Activated naive CD4-positive, alpha-beta T cell treated with anti-CD3 and anti-CD28 coated beads, Interleukin-2, amount 10 ng/mL, durations not matched to agents 7 days and 5 days (primary cell): ENCODE measurements at regions not wholly inside any gene's neighbourhood (a gene's known extent, or its start where the extent isn't known, plus 50 kb on each side); places are given as distances from the start of the nearest gene placed in this dataset.

ENCODE experiments used
- CTCF ChIA-PET: fragments of 350-600 bp; sonication (Branson Sonifier 250); formaldehyde crosslinking; loops from one replicate; lab custom pipeline; 2021; ENCODE audit warnings: antibody characterized with exemption; lab: Charles Lee
- DNase-seq: peaks from one replicate; pipeline ENCODE4 v3.0.0-alpha.2; 2020
- H3K27ac Mint-ChIP-seq: one replicate; pipeline ENCODE4 v1.8.0; 2021; ENCODE audit warnings: mild to moderate bottlenecking, moderate library complexity, mixed read lengths
- H3K27me3 Mint-ChIP-seq: one replicate; pipeline ENCODE4 v1.8.0; 2021; ENCODE audit warnings: mild to moderate bottlenecking, mixed read lengths
- H3K36me3 Mint-ChIP-seq: one replicate; pipeline ENCODE4 v1.8.0; 2021; ENCODE audit warnings: mixed read lengths
- H3K4me1 Mint-ChIP-seq: one replicate; pipeline ENCODE4 v1.8.0; 2021; ENCODE audit warnings: mixed read lengths
- H3K4me3 Mint-ChIP-seq: one replicate; pipeline ENCODE4 v1.8.0; 2021; ENCODE audit warnings: mild to moderate bottlenecking, moderate library complexity, mixed read lengths
- H3K9me3 Mint-ChIP-seq: one replicate; pipeline ENCODE4 v1.8.0; 2021; ENCODE audit warnings: mixed read lengths

GRCh38 chr12:84723988-84724387, 188.6 kb downstream of the SLC6A15 start:
- H3K27me3 Mint-ChIP-seq, result no peaks in the 10 kb centered on the region
- H3K36me3 Mint-ChIP-seq, result no peaks in the 10 kb centered on the region
- no peak overlapping the region for H3K4me3 Mint-ChIP-seq
- no peaks in the 10 kb centered on the region for H3K4me1 Mint-ChIP-seq
- no peaks in the 10 kb centered on the region for H3K9me3 Mint-ChIP-seq
- DNase-seq, result no peak
- no peak overlapping the region for H3K27ac Mint-ChIP-seq
- CTCF ChIA-PET, result no interaction called here

GRCh38 chr12:84719997-84720396, 192.6 kb downstream of the SLC6A15 start:
- H3K4me3 Mint-ChIP-seq, result no peak overlapping the region
- no peaks in the 10 kb centered on the region for H3K27me3 Mint-ChIP-seq

DNA sequence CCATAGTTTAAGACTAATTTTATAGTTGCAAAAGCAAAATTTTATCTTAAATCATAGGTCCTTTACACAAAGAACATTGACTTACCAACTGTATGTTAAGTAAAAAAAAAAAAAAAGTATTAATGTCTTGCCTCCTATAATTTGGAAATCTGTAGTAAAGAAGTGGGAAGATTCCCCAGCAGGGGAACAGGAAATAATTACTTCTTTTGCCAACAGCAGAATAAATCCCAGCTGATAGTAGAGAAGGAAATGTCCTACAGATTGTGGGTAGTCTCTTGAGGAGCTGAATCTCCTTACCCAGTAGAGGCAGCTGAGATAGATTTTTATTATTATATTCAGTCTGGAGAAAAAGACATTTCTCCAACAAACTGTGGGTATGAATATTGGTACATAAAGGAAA, 193.7 kb downstream of the SLC6A15 start:
- Mint-ChIP-seq H3K27ac (no peak overlapping the region), H3K4me1 (no peaks in the 10 kb centered on the region), H3K4me3 (no peak overlapping the region), H3K27me3 (no peaks in the 10 kb centered on the region), H3K9me3 (no peaks in the 10 kb centered on the region), H3K36me3 (no peaks in the 10 kb centered on the region)
- DNase-seq, result no peak
- CTCF ChIA-PET, result no interaction called here

More at GRCh38 chr12:84719997-84720396, 192.6 kb downstream of the SLC6A15 start:
- H3K27ac Mint-ChIP-seq, result no peak overlapping the region
- CTCF ChIA-PET, result no interaction called here
- no peaks in the 10 kb centered on the region for H3K36me3 Mint-ChIP-seq
- H3K4me1 Mint-ChIP-seq, result no peaks in the 10 kb centered on the region
- no peak for DNase-seq
- no peaks in the 10 kb centered on the region for H3K9me3 Mint-ChIP-seq

DNA sequence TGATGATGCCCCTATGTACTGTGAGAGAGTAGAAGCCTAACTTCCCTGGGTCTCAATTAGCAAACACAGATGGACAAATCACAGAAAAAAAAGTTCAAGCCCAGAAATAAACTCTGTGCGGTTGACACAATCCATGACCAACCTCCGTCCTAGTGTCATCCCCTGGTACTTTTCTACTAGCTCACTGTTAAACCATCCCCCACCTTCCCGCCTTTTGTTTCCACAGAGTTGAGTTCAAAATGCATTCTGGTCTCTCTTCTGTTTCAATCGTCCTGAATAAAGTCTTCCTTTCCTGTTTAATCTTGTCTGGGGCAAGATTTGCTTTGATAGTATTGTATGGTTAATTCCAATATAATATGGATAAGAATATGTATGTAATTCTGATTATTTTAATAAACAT, 199.9 kb downstream of the SLC6A15 start:
- DNase-seq, result no peak
- Mint-ChIP-seq H3K36me3 (no peaks in the 10 kb centered on the region), H3K27me3 (no peaks in the 10 kb centered on the region), H3K9me3 (no peaks in the 10 kb centered on the region), H3K4me1 (no peaks in the 10 kb centered on the region), H3K4me3 (no peak overlapping the region), H3K27ac (no peak overlapping the region)
- CTCF ChIA-PET, result no interaction called here

GRCh38 chr12:84706374-84706773, 206.2 kb downstream of the SLC6A15 start:
- CTCF ChIA-PET, result no interaction called here

GRCh38 chr12:84704856-84705255, 207.7 kb downstream of the SLC6A15 start:
- CTCF ChIA-PET, result no interaction called here
- DNase-seq, result no peak

More at GRCh38 chr12:84706374-84706773, 206.2 kb downstream of the SLC6A15 start:
- H3K36me3 Mint-ChIP-seq, result no peaks in the 10 kb centered on the region
- H3K27me3 Mint-ChIP-seq, result no peaks in the 10 kb centered on the region
- H3K4me3 Mint-ChIP-seq, result no peak overlapping the region
- no peaks in the 10 kb centered on the region for H3K9me3 Mint-ChIP-seq
- H3K27ac Mint-ChIP-seq, result no peak overlapping the region
- DNase-seq, result no peak
- H3K4me1 Mint-ChIP-seq, result no peaks in the 10 kb centered on the region

DNA sequence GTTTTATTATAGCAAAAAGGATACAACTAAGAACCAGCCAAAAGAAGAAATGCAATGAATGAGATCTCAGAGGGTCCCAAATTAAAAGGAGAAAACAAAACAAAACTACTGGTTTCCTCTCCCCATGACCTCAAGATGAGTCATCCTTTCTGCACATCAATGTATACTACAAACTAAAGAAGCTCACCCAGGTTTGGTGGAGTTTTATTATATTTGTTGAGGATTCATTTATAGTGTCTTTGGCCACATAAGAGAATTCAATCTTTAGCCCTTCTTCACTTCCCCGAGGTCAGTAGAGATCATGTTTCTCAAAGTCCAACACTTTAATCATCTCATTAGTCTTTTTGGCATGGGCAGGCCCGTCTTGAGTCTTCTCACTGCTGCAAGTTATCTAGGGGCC, 210.6 kb downstream of the SLC6A15 start:
- no peak for DNase-seq
- H3K27ac Mint-ChIP-seq, result no peak overlapping the region
- no peak overlapping the region for H3K4me3 Mint-ChIP-seq
- H3K4me1 Mint-ChIP-seq, result no peaks in the 10 kb centered on the region
- CTCF ChIA-PET, result no interaction called here
- H3K9me3 Mint-ChIP-seq, result no peaks in the 10 kb centered on the region
- H3K36me3 Mint-ChIP-seq, result no peaks in the 10 kb centered on the region
- no peaks in the 10 kb centered on the region for H3K27me3 Mint-ChIP-seq

More at GRCh38 chr12:84704856-84705255, 207.7 kb downstream of the SLC6A15 start:
- no peaks in the 10 kb centered on the region for H3K4me1 Mint-ChIP-seq
- no peak overlapping the region for H3K4me3 Mint-ChIP-seq
- H3K27me3 Mint-ChIP-seq, result no peaks in the 10 kb centered on the region
- no peaks in the 10 kb centered on the region for H3K36me3 Mint-ChIP-seq
- H3K9me3 Mint-ChIP-seq, result no peaks in the 10 kb centered on the region
- no peak overlapping the region for H3K27ac Mint-ChIP-seq

GRCh38 chr12:84701041-84701440, 211.6 kb downstream of the SLC6A15 start:
- Mint-ChIP-seq H3K4me1 (no peaks in the 10 kb centered on the region), H3K27me3 (no peaks in the 10 kb centered on the region)
- CTCF ChIA-PET, result no interaction called here

DNA sequence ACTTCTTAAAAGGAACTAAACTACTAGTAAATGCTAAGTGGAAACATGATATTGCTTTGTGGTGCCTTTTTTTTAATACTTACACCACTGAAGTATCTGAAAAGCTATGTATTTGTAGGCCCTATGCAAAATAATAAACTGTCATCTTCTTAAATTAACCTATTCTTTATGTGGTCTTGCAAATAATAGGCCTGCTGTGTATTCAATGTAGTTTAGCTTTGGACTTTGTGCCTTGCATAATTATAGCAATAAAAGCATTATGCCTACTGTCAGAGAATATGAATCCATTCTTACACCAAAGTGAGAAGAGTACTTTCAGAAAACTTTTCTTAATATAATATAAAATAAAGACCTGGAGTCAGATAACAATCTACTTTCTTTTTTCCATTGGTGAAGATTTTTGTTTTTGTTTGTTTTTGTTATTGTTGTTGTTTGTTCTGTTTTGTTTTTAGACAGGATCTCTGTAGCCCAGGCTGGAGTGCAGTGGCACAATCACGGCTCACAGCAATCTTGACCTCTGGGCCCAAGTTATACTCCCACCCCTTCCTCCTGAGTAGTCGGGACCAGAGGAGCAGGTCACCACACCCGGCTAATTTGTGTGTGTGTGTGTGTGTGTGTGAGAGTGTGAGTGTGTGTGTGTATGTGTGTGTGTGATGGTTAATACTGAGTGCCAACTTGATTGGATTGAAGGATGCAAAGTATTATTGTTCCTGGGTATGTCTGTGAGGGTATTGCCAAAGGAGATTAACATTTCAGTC, 213.8 kb downstream of the SLC6A15 start:
- no peaks in the 10 kb centered on the region for H3K4me1 Mint-ChIP-seq
- H3K9me3 Mint-ChIP-seq, result no peaks in the 10 kb centered on the region
- H3K36me3 Mint-ChIP-seq, result no peaks in the 10 kb centered on the region
- H3K27me3 Mint-ChIP-seq, result no peaks in the 10 kb centered on the region
- H3K27ac Mint-ChIP-seq, result no peak overlapping the region
- CTCF ChIA-PET, result no interaction called here
- no peak for DNase-seq
- H3K4me3 Mint-ChIP-seq, result no peak overlapping the region

More at GRCh38 chr12:84701041-84701440, 211.6 kb downstream of the SLC6A15 start:
- no peaks in the 10 kb centered on the region for H3K36me3 Mint-ChIP-seq
- DNase-seq, result no peak
- no peak overlapping the region for H3K4me3 Mint-ChIP-seq
- no peaks in the 10 kb centered on the region for H3K9me3 Mint-ChIP-seq
- no peak overlapping the region for H3K27ac Mint-ChIP-seq

- no peak for DNase-seq
- no peaks in the 10 kb centered on the region for H3K9me3 Mint-ChIP-seq
- no peaks in the 10 kb centered on the region for H3K4me1 Mint-ChIP-seq
- CTCF ChIA-PET, result no interaction called here
- no peak overlapping the region for H3K4me3 Mint-ChIP-seq
- H3K36me3 Mint-ChIP-seq, result no peaks in the 10 kb centered on the region
- H3K27ac Mint-ChIP-seq, result no peak overlapping the region
- H3K27me3 Mint-ChIP-seq, result no peaks in the 10 kb centered on the region
Observed at GRCh38 chr12:84696908-84697540, 215.6 kb downstream of the SLC6A15 start.

- no peak overlapping the region for H3K27ac Mint-ChIP-seq
- no peaks in the 10 kb centered on the region for H3K27me3 Mint-ChIP-seq
- H3K4me1 Mint-ChIP-seq, result no peaks in the 10 kb centered on the region
- H3K9me3 Mint-ChIP-seq, result no peaks in the 10 kb centered on the region
- no peak for DNase-seq
- H3K4me3 Mint-ChIP-seq, result no peak overlapping the region
- CTCF ChIA-PET, result no interaction called here
- no peaks in the 10 kb centered on the region for H3K36me3 Mint-ChIP-seq
Observed at GRCh38 chr12:84696281-84696680, 216.3 kb downstream of the SLC6A15 start.

GRCh38 chr12:84694116-84694515, 218.5 kb downstream of the SLC6A15 start:
- no peak overlapping the region for H3K4me3 Mint-ChIP-seq
- no peaks in the 10 kb centered on the region for H3K9me3 Mint-ChIP-seq
- no peak for DNase-seq
- no peaks in the 10 kb centered on the region for H3K27me3 Mint-ChIP-seq
- CTCF ChIA-PET, result no interaction called here
- H3K4me1 Mint-ChIP-seq, result no peaks in the 10 kb centered on the region
- no peak overlapping the region for H3K27ac Mint-ChIP-seq
- H3K36me3 Mint-ChIP-seq, result no peaks in the 10 kb centered on the region

DNA sequence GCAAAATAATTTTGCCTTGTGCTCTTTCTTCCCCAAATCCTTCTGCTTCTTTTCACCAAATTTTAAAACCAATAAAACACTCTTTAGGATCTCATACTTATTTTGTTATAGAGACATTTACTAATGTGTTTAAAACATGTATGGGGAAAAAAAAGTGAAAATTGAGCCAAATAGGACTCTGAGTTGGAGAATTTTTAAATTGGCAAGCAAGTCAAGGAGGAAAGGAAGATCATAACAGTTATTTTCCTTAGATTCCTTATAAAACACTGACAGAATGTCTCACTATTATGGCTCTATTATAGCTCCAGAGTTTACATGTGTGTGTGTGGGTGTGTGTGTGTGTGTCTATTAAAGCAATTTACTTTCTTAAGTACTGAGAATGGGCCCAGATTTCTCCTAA, 220.5 kb downstream of the SLC6A15 start:
- CTCF ChIA-PET, result no interaction called here
- Mint-ChIP-seq H3K27me3 (no peaks in the 10 kb centered on the region), H3K4me1 (no peaks in the 10 kb centered on the region), H3K4me3 (no peak overlapping the region), H3K27ac (no peak overlapping the region), H3K36me3 (no peaks in the 10 kb centered on the region), H3K9me3 (no peaks in the 10 kb centered on the region)
- DNase-seq, result no peak

DNA sequence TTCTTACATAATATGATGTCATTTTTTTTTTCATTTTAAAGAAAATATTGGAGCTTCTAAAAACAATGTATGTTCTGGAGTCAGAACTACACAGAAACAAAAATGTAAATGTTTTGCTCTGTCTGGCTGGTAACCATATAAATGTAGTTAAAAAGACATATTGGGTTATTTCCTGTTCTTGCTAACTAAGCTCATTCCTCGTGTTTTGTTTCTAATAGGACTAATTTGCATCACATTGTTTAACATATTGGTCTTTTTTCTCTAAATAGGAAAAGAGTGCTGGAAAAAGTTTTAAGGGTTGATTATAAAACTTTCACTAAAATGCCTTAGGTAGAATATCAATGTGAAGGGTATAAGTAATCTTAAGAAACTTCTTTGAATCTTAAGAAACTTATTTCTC, 221.3 kb downstream of the SLC6A15 start:
- no peaks in the 10 kb centered on the region for H3K36me3 Mint-ChIP-seq
- no peaks in the 10 kb centered on the region for H3K4me1 Mint-ChIP-seq
- DNase-seq, result no peak
- H3K27ac Mint-ChIP-seq, result no peak overlapping the region
- no peaks in the 10 kb centered on the region for H3K27me3 Mint-ChIP-seq
- no peak overlapping the region for H3K4me3 Mint-ChIP-seq
- no peaks in the 10 kb centered on the region for H3K9me3 Mint-ChIP-seq
- CTCF ChIA-PET, result no interaction called here

DNA sequence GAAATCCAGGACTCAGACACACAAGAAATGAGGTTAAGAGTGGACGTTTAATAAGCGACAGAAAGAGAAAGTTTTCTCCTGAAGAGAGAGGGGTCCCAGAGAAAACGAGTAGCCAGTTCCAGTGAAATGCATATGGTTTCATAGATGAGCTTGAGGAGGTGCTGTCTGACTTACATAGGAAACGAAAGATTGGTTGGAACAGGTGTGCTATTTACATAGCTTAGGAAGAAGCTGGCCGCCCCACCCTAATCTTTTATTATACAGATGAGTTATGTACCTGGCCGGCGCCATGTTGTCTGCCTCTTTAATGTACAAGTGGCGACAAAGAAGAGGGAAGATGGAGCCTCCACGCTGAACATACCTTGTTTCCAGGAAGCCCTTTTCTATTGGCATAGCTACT, 223.0 kb downstream of the SLC6A15 start:
- Mint-ChIP-seq H3K4me1 (no peaks in the 10 kb centered on the region), H3K9me3 (no peaks in the 10 kb centered on the region), H3K27ac (no peak overlapping the region), H3K4me3 (no peak overlapping the region), H3K27me3 (no peaks in the 10 kb centered on the region), H3K36me3 (no peaks in the 10 kb centered on the region)
- no peak for DNase-seq
- CTCF ChIA-PET, result no interaction called here
